ENCODE measurements at regions not wholly inside any gene's neighbourhood (a gene's known extent, or its start where the extent isn't known, plus 50 kb on each side); places are given as distances from the start of the nearest gene placed in this dataset.

DNA sequence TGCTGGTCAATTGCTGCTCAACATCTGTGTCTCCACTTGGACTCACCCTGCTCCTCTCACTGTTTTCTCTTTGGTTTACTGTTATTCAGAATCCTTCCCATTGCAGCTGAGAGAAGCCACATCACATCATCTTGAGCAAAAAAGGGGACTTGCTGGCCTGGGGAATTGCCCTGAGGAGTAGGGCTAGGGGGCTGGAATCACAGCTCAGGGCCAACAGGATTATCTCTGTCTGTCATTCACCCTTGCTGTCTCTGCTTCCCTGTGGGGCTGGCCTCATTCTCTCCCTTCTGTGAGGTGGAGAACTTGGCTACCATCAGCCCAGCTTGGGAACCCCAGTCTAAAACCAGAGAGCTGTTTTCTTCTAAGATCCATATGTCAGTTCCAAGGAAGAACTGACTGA lies 140.7 kb upstream of the WNT4 start:
- TF ChIP-seq TEAD4 (IDR thresholded peaks at IDR 0.05) = no peak
- no peak for TF ChIP-seq ZBTB7A (IDR thresholded peaks at IDR 0.05; ENCODE audit: low read depth)
- TF ChIP-seq EGR1 (IDR thresholded peaks at IDR 0.05) = no peak
- TF ChIP-seq TCF12 (IDR thresholded peaks at IDR 0.05; ENCODE audit: low read depth) = no peak
- TF ChIP-seq CEBPB (IDR thresholded peaks at IDR 0.05) = no peak
- no peak for TF ChIP-seq CREB1 (IDR thresholded peaks at IDR 0.05; ENCODE audit: low read depth)
- TF ChIP-seq USF1 (IDR thresholded peaks at IDR 0.05) = no peak
- no peak for TF ChIP-seq MAX (IDR thresholded peaks at IDR 0.05)
- no peak for TF ChIP-seq NFIC (IDR thresholded peaks at IDR 0.05)
- no peak for TF ChIP-seq YY1 (IDR thresholded peaks at IDR 0.05; ENCODE audit: low read depth)
- TF ChIP-seq EP300 (IDR thresholded peaks at IDR 0.05; ENCODE audit: borderline replicate concordance) = no peak
- TF ChIP-seq REST (IDR thresholded peaks at IDR 0.05; ENCODE audit: low read depth) = no peak
- TF ChIP-seq RAD21 (IDR thresholded peaks at IDR 0.05; ENCODE audit: low read depth) = no peak
- no peak for TF ChIP-seq FOXM1 (IDR thresholded peaks at IDR 0.05; ENCODE audit: borderline replicate concordance, low read depth)
- TF ChIP-seq TAF1 (IDR thresholded peaks at IDR 0.05; ENCODE audit: low read depth) = no peak

GRCh38 chr1:22284236-22284635 lies 141.3 kb upstream of the WNT4 start:
- no peak for TF ChIP-seq TAF1 (IDR thresholded peaks at IDR 0.05; ENCODE audit: low read depth)
- no peak for TF ChIP-seq CEBPB (IDR thresholded peaks at IDR 0.05)
- TF ChIP-seq MAX (IDR thresholded peaks at IDR 0.05) = no peak
- no peak for TF ChIP-seq RAD21 (IDR thresholded peaks at IDR 0.05; ENCODE audit: low read depth)
- no peak for TF ChIP-seq NFIC (IDR thresholded peaks at IDR 0.05)
- no peak for TF ChIP-seq EP300 (IDR thresholded peaks at IDR 0.05; ENCODE audit: borderline replicate concordance)
- TF ChIP-seq USF1 (IDR thresholded peaks at IDR 0.05) = no peak
- TF ChIP-seq ZBTB7A (IDR thresholded peaks at IDR 0.05; ENCODE audit: low read depth) = no peak
- no peak for TF ChIP-seq CREB1 (IDR thresholded peaks at IDR 0.05; ENCODE audit: low read depth)
- no peak for TF ChIP-seq FOXM1 (IDR thresholded peaks at IDR 0.05; ENCODE audit: borderline replicate concordance, low read depth)
- no peak for TF ChIP-seq REST (IDR thresholded peaks at IDR 0.05; ENCODE audit: low read depth)
- TF ChIP-seq TEAD4 (IDR thresholded peaks at IDR 0.05) = no peak
- TF ChIP-seq YY1 (IDR thresholded peaks at IDR 0.05; ENCODE audit: low read depth) = no peak
- no peak for TF ChIP-seq EGR1 (IDR thresholded peaks at IDR 0.05)
- TF ChIP-seq TCF12 (IDR thresholded peaks at IDR 0.05; ENCODE audit: low read depth) = no peak

DNA sequence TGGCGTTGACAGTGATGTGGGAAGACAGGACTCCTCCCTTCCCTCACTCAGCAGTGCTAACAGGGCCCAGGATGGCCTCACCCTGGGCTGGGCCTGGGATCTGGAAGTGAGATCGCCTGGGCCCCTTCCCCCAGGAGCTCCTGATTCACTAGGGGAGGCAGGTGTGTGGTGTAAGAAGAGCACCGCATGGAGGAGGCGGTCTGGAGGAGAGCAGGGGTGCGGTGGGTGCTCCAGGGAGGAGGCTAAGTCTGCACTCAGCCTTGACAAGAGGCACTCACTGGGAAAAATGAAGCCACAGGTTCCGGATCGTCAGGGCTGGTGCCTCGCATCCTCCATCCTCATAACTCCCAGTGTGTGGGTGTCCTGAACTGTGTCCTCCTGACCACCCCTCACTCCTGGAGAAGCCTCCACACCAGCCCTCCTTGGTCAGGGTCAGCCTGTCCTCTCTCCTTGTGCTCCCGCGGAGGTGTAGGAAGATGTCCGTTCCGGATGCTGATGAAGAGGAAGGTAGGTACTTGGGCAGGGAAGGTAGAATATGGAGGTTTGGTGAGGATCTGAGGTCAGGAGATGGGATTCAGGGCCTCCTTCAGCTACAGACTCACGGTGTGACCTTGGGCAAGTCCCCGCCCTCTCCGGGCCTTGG lies 142.1 kb upstream of the WNT4 start:
- TF ChIP-seq TCF12 (IDR thresholded peaks at IDR 0.05; ENCODE audit: low read depth) (no peak), REST (IDR thresholded peaks at IDR 0.05; ENCODE audit: low read depth) (no peak), YY1 (IDR thresholded peaks at IDR 0.05; ENCODE audit: low read depth) (no peak), EP300 (IDR thresholded peaks at IDR 0.05; ENCODE audit: borderline replicate concordance) (no peak), CEBPB (IDR thresholded peaks at IDR 0.05) (no peak), EGR1 (IDR thresholded peaks at IDR 0.05) (no peak), CREB1 (IDR thresholded peaks at IDR 0.05; ENCODE audit: low read depth) (no peak), FOXM1 (IDR thresholded peaks at IDR 0.05; ENCODE audit: borderline replicate concordance, low read depth) (no peak), ZBTB7A (IDR thresholded peaks at IDR 0.05; ENCODE audit: low read depth) (no peak), RAD21 (IDR thresholded peaks at IDR 0.05; ENCODE audit: low read depth) (no peak), MAX (IDR thresholded peaks at IDR 0.05) (no peak), USF1 (IDR thresholded peaks at IDR 0.05) (no peak), TEAD4 (IDR thresholded peaks at IDR 0.05) (no peak), TAF1 (IDR thresholded peaks at IDR 0.05; ENCODE audit: low read depth) (no peak), NFIC (IDR thresholded peaks at IDR 0.05) (no peak)

All from Ishikawa (cell line).